Neural cell (in vitro differentiated cells): ENCODE measurements at regions not wholly inside any gene's neighbourhood (a gene's known extent, or its start where the extent isn't known, plus 50 kb on each side); places are given as distances from the start of the nearest gene placed in this dataset.

Experiments used
- H2AFZ ChIP-seq: fragments of 200-600, 300-800 bp; sonication (generic), shearing (Covaris generic); 2 replicates; pipeline ENCODE4 v1.6.0; 2014; ENCODE audit warnings: low read depth, mild to moderate bottlenecking, antibody characterized with exemption, low read length, moderate library complexity
- H3F3A ChIP-seq: fragments of 200-600 bp; shearing (Covaris generic); 2 replicates; pipeline ENCODE4 v1.6.1; 2016; ENCODE audit warnings: mild to moderate bottlenecking, moderate library complexity, mixed read lengths, antibody characterized with exemption, low read length; ENCODE audit not compliant: insufficient read depth, poor library complexity, severe bottlenecking
- H3K27ac ChIP-seq: fragments of 200-600, 300-800 bp; sonication (generic), shearing (Covaris generic); 2 replicates; pipeline ENCODE4 v1.5.1; 2014; ENCODE audit warnings: mild to moderate bottlenecking, low read length, moderate library complexity
- H3K27me3 ChIP-seq: fragments of 300-800, 200-600 bp; sonication (generic), shearing (Covaris generic); 2 replicates; pipeline ENCODE4 v1.6.0; 2014; ENCODE audit warnings: mild to moderate bottlenecking, low read depth, low read length, moderate library complexity; ENCODE audit not compliant: insufficient read depth
- H3K36me3 ChIP-seq: fragments of 300-800, 200-600 bp; sonication (generic), shearing (Covaris generic); 2 replicates; pipeline ENCODE4 v1.5.1; 2014; ENCODE audit warnings: mild to moderate bottlenecking, antibody characterized with exemption, low read length, moderate library complexity; ENCODE audit not compliant: insufficient read depth
- H3K4me2 ChIP-seq: fragments of 300-800, 200-600 bp; sonication (generic), shearing (Covaris generic); 2 replicates; pipeline ENCODE4 v1.6.0; 2014; ENCODE audit warnings: mild to moderate bottlenecking, low read length
- H3K4me3 ChIP-seq: fragments of 300-800, 200-600 bp; sonication (generic), shearing (Covaris generic); 2 replicates; pipeline ENCODE4 v1.5.1; 2014; ENCODE audit warnings: mild to moderate bottlenecking, low read length, moderate library complexity
- H3K79me2 ChIP-seq: fragments of 200-600 bp; shearing (Covaris generic); replicated peaks from 2 replicates; pipeline ENCODE4 v1.6.0; 2014; ENCODE audit warnings: mild to moderate bottlenecking, low read length, moderate library complexity; ENCODE audit not compliant: insufficient read depth
- H3K9ac ChIP-seq: fragments of 300-800, 200-600 bp; sonication (generic), shearing (Covaris generic); 2 replicates; pipeline ENCODE4 v1.6.1; 2016; ENCODE audit warnings: mild to moderate bottlenecking, low read length, mixed read lengths
- H3K9me2 ChIP-seq: fragments of 200-600 bp; shearing (Covaris generic); 2 replicates; pipeline ENCODE4 v1.6.1; 2016; ENCODE audit warnings: mild to moderate bottlenecking, low read length, mixed read lengths; ENCODE audit not compliant: insufficient read depth
- H3K9me3 ChIP-seq: fragments of 200-600, 300-800 bp; sonication (generic), shearing (Covaris generic); 2 replicates; pipeline ENCODE4 v1.6.1; 2016; ENCODE audit warnings: mild to moderate bottlenecking, mixed run types, low read length, moderate library complexity, mixed read lengths
- H4K20me1 ChIP-seq: fragments of 200-600 bp; shearing (Covaris generic); 2 replicates; pipeline ENCODE4 v1.6.1; 2016; ENCODE audit warnings: mild to moderate bottlenecking, mixed run types; ENCODE audit not compliant: insufficient read depth
- EP300 ChIP-seq: fragments of 450-650 bp; conservative IDR thresholded peaks from 2 replicates; pipeline ENCODE4 v1.6.1; 2014; ENCODE audit warnings: antibody characterized with exemption, mild to moderate bottlenecking, moderate library complexity; ENCODE audit not compliant: poor library complexity, severe bottlenecking
- EZH2 ChIP-seq: fragments of 200-600, 300-800 bp; shearing (Covaris generic), sonication (generic); IDR thresholded peaks from 2 replicates; pipeline ENCODE4 v1.6.1; 2014; ENCODE audit warnings: antibody characterized with exemption, low read length, borderline replicate concordance, mild to moderate bottlenecking; ENCODE audit not compliant: insufficient read depth, poor library complexity, severe bottlenecking
- MXI1 ChIP-seq: fragments of 450-650 bp; conservative IDR thresholded peaks from 2 replicates; pipeline ENCODE4 v1.6.1; 2014; ENCODE audit warnings: antibody characterized with exemption, mild to moderate bottlenecking; ENCODE audit not compliant: poor library complexity, severe bottlenecking
- POLR2AphosphoS5 ChIP-seq: IDR thresholded peaks from 2 replicates; pipeline ENCODE4 v1.6.1; 2012
- RAD21 ChIP-seq: fragments of 450-650 bp; conservative IDR thresholded peaks from 2 replicates; pipeline ENCODE4 v1.6.1; 2014; ENCODE audit warnings: antibody characterized with exemption, mild to moderate bottlenecking, moderate library complexity
- SMC3 ChIP-seq: fragments of 450-650 bp; conservative IDR thresholded peaks from 2 replicates; pipeline ENCODE4 v1.6.1; 2014; ENCODE audit warnings: antibody characterized with exemption, mild to moderate bottlenecking, moderate library complexity; ENCODE audit not compliant: poor library complexity
- TAF1 ChIP-seq: IDR thresholded peaks from 2 replicates; pipeline ENCODE4 v1.6.1; 2012; ENCODE audit warnings: low read depth
- TF ChIP-seq, protein P1 (sequence below): fragments of 450-650 bp; IDR thresholded peaks from 2 replicates; pipeline ENCODE4 v1.5.1; 2014; ENCODE audit warnings: antibody characterized with exemption, mild to moderate bottlenecking, moderate library complexity; ENCODE audit not compliant: poor library complexity, severe bottlenecking
- TF ChIP-seq, protein P2 (sequence below): IDR thresholded peaks from 2 replicates; pipeline ENCODE4 v1.6.1; 2012; ENCODE audit warnings: borderline replicate concordance

DNA sequence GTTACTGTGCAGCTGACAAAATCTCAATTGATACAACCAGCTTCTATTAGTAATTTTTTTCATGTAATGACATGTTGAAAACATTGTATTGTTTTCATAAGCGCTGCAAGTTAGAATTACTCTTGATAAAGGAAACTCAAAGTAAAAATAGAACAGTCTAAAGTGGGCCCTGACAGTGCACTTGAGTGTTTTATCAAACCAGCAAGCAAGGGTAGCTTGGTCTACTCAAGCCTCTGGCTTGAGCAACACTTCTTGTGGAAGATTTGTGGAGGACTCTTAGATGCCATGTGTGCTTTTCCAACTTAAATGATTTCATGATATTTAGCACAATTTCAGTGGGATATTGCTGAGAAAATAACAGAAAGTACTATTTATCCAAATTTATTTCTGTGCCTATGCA is 575.7 kb upstream of the ZNF717 start:
- Histone ChIP-seq H3K27me3 (no peaks in the 10 kb centered on the region), H2AFZ (no peak overlapping the region), H3K27ac (no peak overlapping the region), H3K36me3 (no peaks in the 10 kb centered on the region), H3K9me2 (no peaks in the 10 kb centered on the region), H3K4me3 (no peak overlapping the region), H3K9me3 (no peaks in the 10 kb centered on the region), H4K20me1 (no peaks in the 10 kb centered on the region), H3K4me2 (no peak overlapping the region), H3K79me2 (no peaks in the 10 kb centered on the region), H3K9ac (no peak overlapping the region), H3F3A (peaks cover 3% of the 10 kb centered on the region)
- no peak for TF ChIP-seq SMC3
- TF ChIP-seq MXI1: no peak
- no peak for TF ChIP-seq EP300

- no peaks in the 10 kb centered on the region for H3K9me2 ChIP-seq
- no peak overlapping the region for H3K9ac ChIP-seq
- no peaks in the 10 kb centered on the region for H3K9me3 ChIP-seq
- H3K36me3 ChIP-seq: no peaks in the 10 kb centered on the region
- no peaks in the 10 kb centered on the region for H4K20me1 ChIP-seq
- no peak overlapping the region for H3K27ac ChIP-seq
- no peak for TF ChIP-seq TAF1
- TF ChIP-seq, protein P1, sequence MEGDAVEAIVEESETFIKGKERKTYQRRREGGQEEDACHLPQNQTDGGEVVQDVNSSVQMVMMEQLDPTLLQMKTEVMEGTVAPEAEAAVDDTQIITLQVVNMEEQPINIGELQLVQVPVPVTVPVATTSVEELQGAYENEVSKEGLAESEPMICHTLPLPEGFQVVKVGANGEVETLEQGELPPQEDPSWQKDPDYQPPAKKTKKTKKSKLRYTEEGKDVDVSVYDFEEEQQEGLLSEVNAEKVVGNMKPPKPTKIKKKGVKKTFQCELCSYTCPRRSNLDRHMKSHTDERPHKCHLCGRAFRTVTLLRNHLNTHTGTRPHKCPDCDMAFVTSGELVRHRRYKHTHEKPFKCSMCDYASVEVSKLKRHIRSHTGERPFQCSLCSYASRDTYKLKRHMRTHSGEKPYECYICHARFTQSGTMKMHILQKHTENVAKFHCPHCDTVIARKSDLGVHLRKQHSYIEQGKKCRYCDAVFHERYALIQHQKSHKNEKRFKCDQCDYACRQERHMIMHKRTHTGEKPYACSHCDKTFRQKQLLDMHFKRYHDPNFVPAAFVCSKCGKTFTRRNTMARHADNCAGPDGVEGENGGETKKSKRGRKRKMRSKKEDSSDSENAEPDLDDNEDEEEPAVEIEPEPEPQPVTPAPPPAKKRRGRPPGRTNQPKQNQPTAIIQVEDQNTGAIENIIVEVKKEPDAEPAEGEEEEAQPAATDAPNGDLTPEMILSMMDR: no peak
- TF ChIP-seq, protein P2, sequence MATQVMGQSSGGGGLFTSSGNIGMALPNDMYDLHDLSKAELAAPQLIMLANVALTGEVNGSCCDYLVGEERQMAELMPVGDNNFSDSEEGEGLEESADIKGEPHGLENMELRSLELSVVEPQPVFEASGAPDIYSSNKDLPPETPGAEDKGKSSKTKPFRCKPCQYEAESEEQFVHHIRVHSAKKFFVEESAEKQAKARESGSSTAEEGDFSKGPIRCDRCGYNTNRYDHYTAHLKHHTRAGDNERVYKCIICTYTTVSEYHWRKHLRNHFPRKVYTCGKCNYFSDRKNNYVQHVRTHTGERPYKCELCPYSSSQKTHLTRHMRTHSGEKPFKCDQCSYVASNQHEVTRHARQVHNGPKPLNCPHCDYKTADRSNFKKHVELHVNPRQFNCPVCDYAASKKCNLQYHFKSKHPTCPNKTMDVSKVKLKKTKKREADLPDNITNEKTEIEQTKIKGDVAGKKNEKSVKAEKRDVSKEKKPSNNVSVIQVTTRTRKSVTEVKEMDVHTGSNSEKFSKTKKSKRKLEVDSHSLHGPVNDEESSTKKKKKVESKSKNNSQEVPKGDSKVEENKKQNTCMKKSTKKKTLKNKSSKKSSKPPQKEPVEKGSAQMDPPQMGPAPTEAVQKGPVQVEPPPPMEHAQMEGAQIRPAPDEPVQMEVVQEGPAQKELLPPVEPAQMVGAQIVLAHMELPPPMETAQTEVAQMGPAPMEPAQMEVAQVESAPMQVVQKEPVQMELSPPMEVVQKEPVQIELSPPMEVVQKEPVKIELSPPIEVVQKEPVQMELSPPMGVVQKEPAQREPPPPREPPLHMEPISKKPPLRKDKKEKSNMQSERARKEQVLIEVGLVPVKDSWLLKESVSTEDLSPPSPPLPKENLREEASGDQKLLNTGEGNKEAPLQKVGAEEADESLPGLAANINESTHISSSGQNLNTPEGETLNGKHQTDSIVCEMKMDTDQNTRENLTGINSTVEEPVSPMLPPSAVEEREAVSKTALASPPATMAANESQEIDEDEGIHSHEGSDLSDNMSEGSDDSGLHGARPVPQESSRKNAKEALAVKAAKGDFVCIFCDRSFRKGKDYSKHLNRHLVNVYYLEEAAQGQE: no peak
- TF ChIP-seq RAD21: no peak
- no peak for TF ChIP-seq POLR2AphosphoS5
- no peak for TF ChIP-seq EP300
- TF ChIP-seq MXI1: no peak
- no peak for TF ChIP-seq EZH2
- no peak for TF ChIP-seq SMC3
- no peak overlapping the region for H3K4me2 ChIP-seq
- no peak overlapping the region for H2AFZ ChIP-seq
- H3K27me3 ChIP-seq: no peaks in the 10 kb centered on the region
- peaks cover 3% of the 10 kb centered on the region for H3F3A ChIP-seq
- H3K79me2 ChIP-seq: no peaks in the 10 kb centered on the region
- H3K4me3 ChIP-seq: no peak overlapping the region
Observed at GRCh38 chr3:76362643-76363042, 577.3 kb upstream of the ZNF717 start.

DNA sequence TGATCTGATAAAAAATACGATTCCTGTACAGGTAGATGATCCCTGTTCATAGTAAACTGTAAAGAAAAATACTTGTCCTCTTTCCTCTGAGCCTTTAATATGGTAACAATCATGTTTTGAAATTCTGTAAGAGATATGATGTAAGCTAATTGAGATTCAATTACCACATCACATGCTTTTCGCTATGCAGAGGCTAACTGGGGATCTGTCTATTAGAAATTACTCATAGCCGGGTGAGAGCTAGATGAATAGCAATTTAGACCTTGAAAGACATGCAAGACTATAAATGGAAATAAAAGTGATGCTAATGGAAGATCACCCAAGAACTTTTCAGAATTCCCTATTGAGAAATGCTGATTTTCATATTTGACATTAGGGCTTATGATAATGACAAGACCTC is 579.9 kb upstream of the ZNF717 start:
- Histone ChIP-seq H3K9me3 (no peaks in the 10 kb centered on the region), H3K9me2 (no peaks in the 10 kb centered on the region), H3K4me2 (no peak overlapping the region), H3F3A (peaks cover 3% of the 10 kb centered on the region), H3K36me3 (no peaks in the 10 kb centered on the region), H2AFZ (no peak overlapping the region), H3K4me3 (no peak overlapping the region), H3K27me3 (no peaks in the 10 kb centered on the region), H4K20me1 (no peaks in the 10 kb centered on the region), H3K79me2 (no peaks in the 10 kb centered on the region), H3K27ac (peak overlapping the region; percentile 63), H3K9ac (peak overlapping the region; percentile 6)
- TF ChIP-seq SMC3: no peak
- no peak for TF ChIP-seq RAD21
- TF ChIP-seq MXI1: no peak
- no peak for TF ChIP-seq EP300
- no peak for TF ChIP-seq TAF1
- TF ChIP-seq POLR2AphosphoS5: no peak
- TF ChIP-seq, protein P1: no peak
- TF ChIP-seq, protein P2: no peak
- TF ChIP-seq EZH2: no peak
